GM21367 (cell line): ENCODE measurements at regions not wholly inside any gene's neighbourhood (a gene's known extent, or its start where the extent isn't known, plus 50 kb on each side); places are given as distances from the start of the nearest gene placed in this dataset.
"Not testable (repeated sequence)": the region's sequence is repeated elsewhere in the genome, so short reads cannot be mapped to it uniquely, and the experiment has no call there.

Experiments
- ATAC-seq: cut with Tn5 transposase; IDR thresholded peaks from one replicate; pipeline ENCODE4 v1.9.1; 2021; ENCODE audit not compliant: unreplicated experiment

DNA sequence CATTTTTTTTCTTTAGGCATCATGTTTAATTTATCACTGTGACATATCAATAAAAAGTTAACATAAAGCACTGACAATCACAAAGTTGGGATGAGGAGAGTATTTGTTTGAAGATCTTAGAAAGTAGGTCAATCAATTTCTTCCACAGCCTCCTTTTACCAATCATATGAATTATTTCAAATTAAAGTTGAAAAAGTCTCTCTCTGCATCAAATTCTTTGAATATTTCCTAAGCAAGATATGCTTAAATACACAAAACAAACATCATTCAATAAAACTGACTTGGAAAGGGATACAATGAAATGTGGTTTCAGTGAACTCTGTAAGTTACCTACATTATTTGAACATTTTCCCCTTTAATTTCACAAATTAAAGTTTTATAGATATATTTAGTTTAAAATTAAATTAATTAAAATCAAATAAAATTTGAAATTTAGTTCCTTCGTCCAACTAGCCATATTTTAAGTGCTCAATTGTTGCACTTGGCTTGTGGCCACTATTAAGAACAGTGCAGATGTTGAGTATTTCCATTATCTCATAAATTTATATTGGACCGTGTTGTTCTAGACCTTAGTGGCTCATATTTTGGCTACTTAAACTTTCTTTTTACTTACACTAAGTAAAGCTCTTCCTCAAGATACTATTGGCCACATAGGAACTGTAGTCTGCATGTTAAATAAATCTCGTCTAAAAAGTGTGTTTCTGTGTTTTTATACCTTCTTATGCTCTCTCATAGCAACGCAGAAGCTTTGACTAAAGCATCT is 949.7 kb upstream of the NUDT12 start:
- no peak for ATAC-seq

DNA sequence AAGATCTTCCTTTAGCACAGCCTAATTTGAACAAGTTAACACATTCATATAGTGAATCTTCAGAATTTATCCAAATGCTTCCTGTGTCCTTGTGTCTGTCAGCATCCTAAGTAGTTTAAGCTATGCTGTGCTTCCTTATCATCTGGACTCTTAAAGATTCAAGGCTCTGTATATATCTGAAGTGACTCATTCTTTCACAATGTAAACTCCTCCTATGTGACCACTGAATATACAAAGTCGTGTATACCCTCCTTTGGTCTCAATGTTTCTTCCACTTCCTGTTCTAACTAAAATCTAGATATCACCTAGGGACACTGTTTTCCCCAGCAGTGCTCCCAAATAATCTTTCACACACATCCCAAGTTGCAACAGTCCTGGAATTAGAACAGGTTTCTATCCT is 935.7 kb upstream of the NUDT12 start:
- ATAC-seq: no peak

DNA sequence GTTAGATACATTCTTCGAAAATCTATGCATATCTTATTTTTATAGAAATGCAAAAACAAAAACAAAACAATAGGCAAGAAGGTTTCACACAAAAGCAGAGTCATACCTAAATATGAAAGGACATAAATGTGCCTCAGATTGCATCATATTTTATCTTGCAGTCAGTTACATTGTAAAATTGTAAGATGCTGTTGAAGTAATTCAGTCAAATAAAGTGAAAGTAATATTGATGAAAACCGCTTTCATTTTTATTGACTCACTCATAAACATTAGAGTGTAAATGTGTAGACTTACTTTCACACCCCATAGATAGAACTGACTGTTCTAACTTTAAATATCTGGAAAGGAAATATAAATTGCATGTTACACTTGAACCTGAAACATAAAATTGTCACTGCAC is 931.5 kb upstream of the NUDT12 start:
- ATAC-seq: no peak

DNA sequence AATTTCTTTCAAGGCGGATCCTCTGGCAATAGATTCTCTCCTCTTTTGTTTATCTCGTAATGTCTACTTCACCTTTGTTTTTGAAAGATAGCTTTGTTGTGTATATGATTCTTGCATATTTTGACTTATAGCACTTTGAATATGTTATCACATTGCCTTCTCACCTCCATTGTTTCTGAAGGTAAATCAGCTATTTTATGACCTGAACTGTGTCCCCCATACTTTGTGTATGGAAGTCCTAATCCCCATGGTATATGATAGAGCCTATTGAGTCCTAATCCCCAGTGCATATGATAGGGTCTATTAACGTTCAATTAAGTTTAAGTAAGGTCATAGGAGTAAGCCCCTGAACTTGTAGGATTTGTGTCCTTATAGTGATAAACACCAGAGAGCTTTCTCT is 910.2 kb upstream of the NUDT12 start:
- no peak for ATAC-seq

DNA sequence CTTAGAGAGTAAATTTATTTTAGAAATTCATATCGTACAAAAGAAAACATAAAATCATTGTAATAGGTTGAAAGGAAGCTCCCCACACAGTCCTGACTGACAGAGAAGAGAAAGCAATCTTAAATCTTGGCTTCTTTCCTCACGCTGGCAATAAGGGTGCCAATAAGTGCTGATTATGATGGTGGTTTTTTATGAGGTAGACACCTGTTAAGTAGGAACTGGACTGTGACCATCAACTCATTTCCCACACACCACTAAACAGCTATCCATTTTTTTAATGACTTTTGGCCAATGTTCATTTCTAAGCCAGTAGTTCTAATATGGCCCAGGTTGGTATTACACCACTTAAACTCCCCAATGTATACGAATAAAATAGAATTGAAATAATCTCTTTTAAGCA is 893.5 kb upstream of the NUDT12 start:
- no peak for ATAC-seq

DNA sequence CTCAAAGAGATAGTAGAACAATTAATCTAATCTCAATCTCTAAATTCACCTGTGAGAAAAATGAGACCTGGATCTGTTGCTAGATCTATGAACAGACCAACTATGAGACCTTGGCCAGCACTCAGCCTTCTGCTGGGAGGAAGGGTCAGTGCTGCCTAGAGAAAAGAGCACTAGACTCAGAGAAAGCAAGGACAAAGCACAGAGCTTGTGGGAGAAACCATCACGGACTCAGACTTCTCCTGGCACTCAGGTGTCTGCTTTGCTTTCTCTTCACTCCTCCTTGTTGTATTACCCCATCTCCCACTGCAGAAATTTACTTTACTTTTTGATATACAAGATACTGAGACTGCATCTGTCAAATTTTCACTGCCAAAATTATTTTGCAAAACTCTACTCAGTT is 890.0 kb upstream of the NUDT12 start:
- ATAC-seq: no peak

DNA sequence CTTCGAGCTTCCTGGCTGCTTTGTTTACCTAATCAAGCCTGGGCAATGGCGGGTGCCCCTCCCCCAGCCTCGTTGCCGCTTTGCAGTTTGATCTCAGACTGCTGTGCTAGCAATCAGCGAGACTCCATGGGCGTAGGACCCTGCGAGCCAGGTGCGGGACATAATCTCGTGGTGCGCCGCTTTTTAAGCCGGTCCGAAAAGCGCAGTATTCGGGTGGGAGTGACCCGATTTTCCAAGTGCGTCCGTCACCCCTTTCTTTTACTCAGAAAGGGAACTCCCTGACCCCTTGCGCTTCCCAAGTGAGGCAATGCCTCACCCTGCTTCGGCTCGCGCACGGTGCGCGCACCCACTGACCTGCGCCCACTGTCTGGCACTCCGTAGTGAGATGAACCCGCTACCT is 889.3 kb upstream of the NUDT12 start:
- ATAC-seq: not testable (repeated sequence)

DNA sequence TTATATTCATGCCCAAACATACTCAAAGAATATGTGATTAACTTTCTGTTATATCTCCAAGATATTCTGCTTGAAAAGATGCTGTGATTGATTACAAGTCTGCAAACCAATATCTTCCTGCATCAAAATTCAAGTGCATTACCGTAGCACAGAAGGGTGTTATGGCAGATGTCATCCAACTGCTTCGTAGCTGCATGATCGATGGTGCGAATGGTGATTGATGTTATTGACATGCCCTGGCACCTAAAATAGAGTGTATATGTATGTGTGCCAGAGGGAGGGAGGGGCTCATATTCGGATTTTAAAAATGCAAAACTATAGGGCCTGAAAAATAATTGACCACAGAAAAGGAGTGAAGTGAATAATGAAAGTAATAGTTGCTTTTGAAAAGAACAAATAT is 882.1 kb upstream of the NUDT12 start:
- no peak for ATAC-seq

DNA sequence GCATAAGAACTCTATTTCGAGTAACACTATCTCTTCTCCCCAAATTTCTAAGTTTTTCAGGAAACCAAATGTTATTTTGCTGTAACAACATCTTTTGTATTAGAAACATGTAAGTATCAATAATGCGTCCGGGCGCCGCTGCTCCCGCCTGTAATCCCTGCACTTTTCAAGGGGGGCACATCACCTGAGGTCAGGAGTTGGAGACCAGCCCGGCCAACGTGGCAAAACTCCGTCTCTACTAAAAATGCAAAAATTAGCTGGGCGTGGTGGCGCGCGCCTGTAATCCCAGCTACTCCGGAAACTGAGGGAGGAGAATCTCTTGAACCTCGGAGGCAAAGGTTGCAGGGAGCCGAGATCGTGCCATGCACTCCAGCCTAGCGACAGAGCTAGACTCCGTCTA is 881.1 kb upstream of the NUDT12 start:
- no peak for ATAC-seq

DNA sequence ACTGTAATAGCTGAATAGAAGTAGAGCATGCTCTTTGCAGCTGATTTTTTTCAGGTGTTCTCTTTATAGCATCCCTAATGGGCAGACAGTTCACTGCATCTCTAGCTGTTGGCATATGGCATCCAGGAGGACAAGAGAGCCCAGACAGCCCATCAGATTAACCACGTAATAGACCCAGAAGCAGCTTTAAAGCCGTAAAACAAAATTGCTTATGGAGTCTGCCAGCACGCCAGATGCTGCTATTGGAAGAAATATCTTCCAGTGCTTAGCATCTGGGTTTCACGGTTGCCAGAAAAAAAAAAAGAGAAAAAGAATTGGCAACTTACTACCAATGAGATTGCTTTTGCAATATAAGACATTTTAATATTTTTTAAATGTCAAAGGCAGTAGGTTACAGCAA is 869.4 kb upstream of the NUDT12 start:
- ATAC-seq: no peak

DNA sequence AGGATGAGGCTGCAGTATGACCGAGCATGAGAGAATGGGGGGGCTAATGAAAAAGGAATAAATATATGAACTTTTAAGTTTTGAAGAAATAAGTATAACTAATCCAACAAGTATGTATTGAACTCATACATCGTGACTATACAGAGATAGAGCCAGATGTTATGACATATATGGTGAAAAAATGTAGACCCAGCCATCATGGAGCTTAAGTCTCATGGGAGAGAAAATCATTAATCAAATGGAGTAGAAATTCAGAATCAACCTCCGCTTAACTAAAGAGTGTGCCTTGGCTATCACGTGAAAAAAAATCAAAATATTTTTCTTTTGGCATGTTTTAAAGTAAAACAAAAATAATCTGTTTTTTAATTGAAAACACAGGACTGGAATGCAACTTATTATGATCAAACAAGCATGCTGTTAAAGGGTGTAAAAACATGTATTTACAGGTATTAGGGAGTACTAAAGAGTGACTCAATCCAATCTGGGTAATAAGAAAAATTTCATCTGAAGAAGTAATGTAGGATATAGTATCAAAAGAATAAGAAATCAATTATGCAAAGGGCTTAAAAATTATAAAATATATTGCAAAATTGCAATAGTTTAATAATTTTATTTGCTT is 868.5 kb upstream of the NUDT12 start:
- no peak for ATAC-seq

DNA sequence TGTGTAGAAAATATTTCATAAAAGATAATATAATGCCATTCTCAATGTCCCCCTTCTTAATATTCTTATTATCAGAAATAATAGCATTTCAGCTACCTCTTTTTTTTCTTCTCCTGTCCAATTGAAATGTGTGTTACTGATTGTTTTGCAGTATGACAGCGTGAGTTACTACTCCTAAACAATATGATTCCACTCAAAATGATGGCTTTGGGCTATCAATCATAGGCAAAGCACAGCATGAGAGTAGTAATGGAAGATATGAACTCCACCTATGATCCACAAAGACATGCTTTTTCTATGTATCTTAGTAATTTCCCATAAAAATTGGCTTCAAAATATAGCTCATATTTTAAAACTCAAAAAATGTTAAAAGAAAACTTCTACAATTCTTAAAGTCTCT is 867.3 kb upstream of the NUDT12 start:
- no peak for ATAC-seq

DNA sequence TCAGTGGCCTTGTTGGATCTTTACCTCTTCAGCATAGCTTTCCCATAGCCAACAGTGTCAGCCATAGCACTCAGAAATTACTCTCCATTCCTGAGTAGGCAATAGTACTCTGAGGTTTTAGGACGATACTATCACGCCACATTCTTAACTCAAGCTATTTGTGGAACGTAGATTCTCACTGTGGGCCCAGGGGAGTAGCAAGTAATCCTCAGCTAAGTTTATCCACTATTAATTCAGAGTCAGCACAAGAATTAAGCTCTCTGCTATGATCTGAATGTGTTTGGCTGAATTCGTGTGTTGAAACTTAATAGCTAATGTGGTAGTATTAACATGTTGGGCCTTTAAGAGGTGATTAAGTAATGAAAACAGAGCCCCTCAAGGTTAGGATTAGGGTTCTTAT is 858.8 kb upstream of the NUDT12 start:
- no peak for ATAC-seq

DNA sequence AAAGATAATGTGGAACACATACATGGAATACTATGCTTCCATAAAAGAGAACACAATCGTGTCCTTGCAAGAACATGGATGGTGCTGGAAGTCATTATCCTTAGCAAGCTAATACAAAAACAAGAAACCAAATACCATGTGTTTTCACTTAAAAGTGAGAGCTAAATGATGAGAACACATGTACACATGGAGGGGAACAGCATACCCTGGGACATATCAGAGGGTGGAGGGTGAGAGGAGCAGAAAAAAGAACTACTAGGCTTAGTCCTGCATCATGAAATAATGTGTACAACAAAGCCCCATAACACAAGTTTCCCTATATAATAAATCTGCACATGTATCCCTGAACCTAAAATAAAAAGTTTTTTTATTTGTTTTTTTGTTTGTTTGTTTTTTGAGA is 855.5 kb upstream of the NUDT12 start:
- ATAC-seq: no peak

DNA sequence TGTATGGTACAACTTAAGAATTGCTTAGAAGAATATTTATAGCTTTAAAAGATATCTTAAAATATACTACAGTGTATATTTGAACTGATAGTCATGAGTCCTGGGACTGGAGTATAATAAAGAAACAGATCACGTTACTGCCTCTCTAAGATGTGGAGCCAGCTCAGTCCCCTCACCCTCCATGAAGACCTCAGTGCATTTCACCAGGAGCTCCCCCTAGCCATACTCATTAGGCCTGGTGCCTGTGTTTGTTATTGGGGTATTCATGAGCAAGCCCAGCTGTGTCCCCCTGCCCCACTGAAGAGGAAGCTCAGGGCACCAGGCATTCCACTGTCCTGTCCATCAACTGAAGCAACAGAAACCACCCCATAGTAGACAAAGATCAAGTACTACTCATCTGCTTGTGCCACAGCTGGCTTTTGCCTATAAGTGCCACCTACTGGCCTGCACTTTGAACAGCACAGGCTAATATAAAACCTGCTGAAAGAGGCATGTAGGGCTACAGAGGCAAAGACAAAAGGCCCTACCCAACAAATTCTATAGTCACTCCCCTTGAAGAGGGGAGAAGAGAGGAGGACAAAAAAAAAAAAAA is 850.2 kb upstream of the NUDT12 start:
- peak; percentile 60 for ATAC-seq

DNA sequence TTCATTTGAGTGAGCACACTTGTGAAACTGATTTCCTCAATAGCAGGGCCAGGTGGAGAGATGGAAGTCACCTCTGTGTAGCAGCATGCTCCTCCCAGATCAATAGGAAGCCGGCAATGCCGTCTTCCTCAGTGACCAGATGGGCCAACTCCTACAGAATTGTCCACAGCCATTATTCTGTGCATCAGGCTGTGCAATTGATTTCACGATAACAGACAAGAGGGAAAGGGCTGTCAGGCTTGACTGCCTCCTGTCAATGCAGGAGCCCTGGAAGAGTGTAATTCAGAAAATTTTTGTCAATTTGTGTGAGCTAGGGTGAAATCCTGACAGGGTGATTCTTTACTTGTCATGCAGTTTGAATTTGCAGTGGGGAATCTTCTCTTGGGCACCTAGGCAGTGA is 838.4 kb upstream of the NUDT12 start:
- no peak for ATAC-seq

DNA sequence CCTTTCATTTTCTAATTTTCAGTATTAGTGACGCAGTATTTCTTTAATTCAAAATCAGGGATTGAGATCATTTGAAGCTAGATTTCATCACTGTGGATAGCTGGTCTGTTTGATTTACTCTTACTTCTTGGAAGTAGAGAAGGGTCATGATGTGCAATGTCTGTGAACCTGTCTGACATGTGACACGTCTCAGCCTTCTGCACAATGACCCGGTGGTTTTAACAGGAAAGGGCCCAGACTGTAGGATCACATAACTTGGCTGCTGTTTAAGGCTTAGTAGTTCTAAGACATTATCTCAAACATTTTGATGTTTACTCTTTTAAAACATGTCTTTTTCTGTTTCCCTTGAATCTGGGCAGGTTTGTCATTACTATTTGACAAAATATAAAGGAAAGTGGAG is 823.3 kb upstream of the NUDT12 start:
- no peak for ATAC-seq

DNA sequence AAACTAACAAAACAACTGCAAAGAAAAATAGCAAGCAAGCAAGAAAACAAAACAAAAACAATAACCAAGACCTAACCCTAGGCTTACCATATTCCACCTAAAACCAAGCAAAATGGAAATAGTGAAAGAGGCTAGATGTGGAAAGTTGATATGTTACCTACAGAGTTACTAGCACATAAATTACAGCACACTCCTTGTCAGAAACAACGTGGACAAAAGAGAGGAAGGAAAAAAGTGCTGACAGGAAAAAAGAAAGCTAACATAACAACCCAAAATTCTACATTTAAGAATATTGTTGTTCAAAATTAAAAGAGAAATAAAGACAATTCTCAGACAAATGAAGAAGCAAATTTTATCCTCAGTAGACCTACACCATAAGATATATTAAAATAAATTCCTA is 812.8 kb upstream of the NUDT12 start:
- ATAC-seq: no peak

DNA sequence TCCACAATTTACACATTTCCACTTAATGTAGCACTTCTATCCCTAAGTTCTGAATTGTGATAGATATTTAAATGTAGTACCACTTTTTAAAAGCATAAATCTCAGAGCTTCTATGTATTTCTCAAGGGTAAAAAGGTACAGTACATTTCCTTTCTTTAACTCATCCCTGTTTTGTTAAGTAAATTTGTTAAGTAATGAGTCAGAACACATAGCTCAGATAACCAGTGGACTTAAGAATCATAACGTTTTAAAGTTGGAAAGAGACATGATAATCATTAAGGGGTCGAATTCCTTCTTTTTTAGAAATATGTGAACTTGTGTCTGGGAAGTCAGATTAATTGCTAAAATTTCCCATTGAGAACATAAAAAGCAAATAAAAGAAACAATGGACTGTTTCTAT is 810.2 kb upstream of the NUDT12 start:
- no peak for ATAC-seq

DNA sequence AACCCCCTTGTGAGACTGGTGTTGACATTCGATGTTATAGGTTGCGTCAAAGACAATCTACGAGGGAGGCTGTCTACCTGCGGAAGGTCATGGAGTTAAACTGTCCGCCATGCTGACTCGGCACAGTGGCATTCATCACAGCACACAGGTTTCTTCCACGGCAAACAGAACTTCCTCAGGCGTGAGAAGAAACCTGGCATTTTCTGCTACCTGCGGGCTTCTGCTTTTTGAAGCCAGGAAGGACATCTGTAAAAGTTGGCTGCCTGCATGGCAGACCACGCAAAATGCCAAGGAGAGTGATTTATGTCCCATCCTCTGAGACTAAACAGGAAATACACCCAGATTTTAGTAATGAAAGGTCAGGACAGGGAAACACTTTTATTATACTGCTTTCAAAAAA is 809.8 kb upstream of the NUDT12 start:
- no peak for ATAC-seq

DNA sequence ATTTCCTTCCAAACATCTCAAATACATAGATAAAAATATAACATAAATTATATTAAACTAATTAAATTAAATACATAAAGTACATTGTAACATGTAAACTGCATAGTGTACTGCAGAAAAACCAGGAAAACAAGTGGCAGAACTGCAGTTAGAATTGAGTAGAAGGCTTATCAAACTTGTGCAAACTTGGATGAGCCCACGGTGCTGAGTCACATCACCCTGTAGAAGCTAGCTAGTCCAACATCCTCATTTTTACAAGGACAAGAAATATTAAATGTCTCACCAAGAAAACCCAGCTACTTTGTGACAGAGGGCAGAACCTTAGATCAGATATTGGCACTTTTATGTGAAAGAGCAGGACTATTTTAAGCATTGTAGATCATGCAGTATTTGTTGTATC is 807.9 kb upstream of the NUDT12 start:
- no peak for ATAC-seq

DNA sequence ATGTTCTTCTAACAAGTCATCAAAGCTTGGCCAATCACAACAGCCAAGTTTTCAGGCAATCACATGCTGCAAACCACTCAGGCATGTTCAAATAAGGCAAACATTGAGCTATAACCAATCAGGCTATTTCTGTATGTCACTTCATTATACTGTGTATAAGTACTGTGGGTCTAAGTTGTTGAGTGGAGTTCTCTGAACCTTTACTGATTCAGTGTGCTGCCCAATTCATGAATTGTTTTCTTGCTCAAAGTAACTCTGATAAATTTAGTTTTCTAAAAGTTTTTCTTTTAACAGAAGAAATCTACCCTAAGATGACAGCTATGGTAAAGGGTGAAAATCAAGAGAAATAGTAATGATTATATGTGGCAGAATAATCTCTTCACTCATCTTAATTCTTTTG is 805.4 kb upstream of the NUDT12 start:
- no peak for ATAC-seq

DNA sequence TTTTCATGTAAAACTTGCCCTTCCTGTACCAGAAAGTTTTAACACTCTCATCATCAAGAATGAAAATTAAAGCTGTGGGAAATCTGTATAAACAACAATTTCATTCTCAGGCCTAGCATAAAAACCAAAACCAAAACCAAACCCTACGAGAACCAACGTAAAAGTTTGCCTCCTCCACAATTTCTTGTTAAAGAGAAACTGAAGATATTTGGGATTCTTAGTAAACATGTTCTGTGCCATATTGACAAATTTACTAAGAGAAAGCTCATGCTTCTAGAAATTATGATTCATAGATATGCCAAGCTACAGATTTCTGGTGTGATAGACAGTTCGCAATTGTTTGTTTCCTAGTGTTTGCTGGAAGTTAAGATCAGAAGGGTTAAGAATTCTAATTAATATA is 801.0 kb upstream of the NUDT12 start:
- ATAC-seq: no peak
